ENCODE measurements at regions not wholly inside any gene's neighbourhood (a gene's known extent, or its start where the extent isn't known, plus 50 kb on each side); places are given as distances from the start of the nearest gene placed in this dataset.
"Not testable (repeated sequence)": the region's sequence is repeated elsewhere in the genome, so short reads cannot be mapped to it uniquely, and the experiment has no call there.

- H3K27ac ChIP-seq (ENCODE audit: low read depth, low read length); H3K4me1 ChIP-seq (ENCODE audit: control insufficient read depth in 1 of 2, insufficient read depth in 2 of 2, low read length in 2 of 2); H4K20me1 ChIP-seq (ENCODE audit: insufficient read depth); H3K4me3 ChIP-seq (replicated peaks in 1 of 2; ENCODE audit: low read depth in 1 of 2, low read length in 2 of 2); H3K27me3 ChIP-seq (ENCODE audit: insufficient read depth, low read length); H3K36me3 ChIP-seq (ENCODE audit: control insufficient read depth in 1 of 2, insufficient read depth in 2 of 2, low read length in 2 of 2); CTCF ChIA-PET; H3K9me3 ChIP-seq (ENCODE audit: control insufficient read depth in 1 of 2, insufficient read depth in 1 of 2, low read depth in 1 of 2, low read length in 2 of 2); H2AFZ ChIP-seq (ENCODE audit: low read depth, low read length, poor library complexity, severe bottlenecking); H3K79me2 ChIP-seq (ENCODE audit: insufficient read depth, low read length); H3K4me2 ChIP-seq (ENCODE audit: low read length); RAD21 ChIA-PET (ENCODE audit: low non-redundant PET in 1 of 2, low total read pairs in 2 of 2, uncharacterized antibody in 2 of 2, unreplicated experiment in 2 of 2); H3K9me2 ChIP-seq (ENCODE audit: insufficient read depth); POLR2A ChIA-PET; intact Hi-C loops (cut with micrococcal nuclease); DNase-seq (ENCODE audit: low read depth, low spot score); H3K9ac ChIP-seq (ENCODE audit: low read length); BruUV-seq (replicated peaks); ATAC-seq: not testable (repeated sequence)
These were observed 171.7 kb upstream of the POGK start for GRCh38 chr1:166667600-166667999.

GRCh38 chr1:166671627-166672026, 167.6 kb upstream of the POGK start:
- ChIA-PET RAD21 (ENCODE audit: low non-redundant PET in 1 of 2, low total read pairs in 2 of 2, uncharacterized antibody in 2 of 2, unreplicated experiment in 2 of 2) (no interaction called here), CTCF (no interaction called here), POLR2A (no interaction called here)
- H2AFZ ChIP-seq (ENCODE audit: low read depth, low read length, poor library complexity, severe bottlenecking), result no peak overlapping the region
- H3K4me3 ChIP-seq (replicated peaks in 1 of 2; ENCODE audit: low read depth in 1 of 2, low read length in 2 of 2), result no peak overlapping the region
- H3K9me3 ChIP-seq (ENCODE audit: control insufficient read depth in 1 of 2, insufficient read depth in 1 of 2, low read depth in 1 of 2, low read length in 2 of 2), result no peaks in the 10 kb centered on the region
- BruUV-seq (replicated peaks), result no TSS peak
- H3K9ac ChIP-seq (ENCODE audit: low read length), result no peak overlapping the region
- no peaks in the 10 kb centered on the region for H3K4me1 ChIP-seq (ENCODE audit: control insufficient read depth in 1 of 2, insufficient read depth in 2 of 2, low read length in 2 of 2)
- ATAC-seq, result no peak
- no peak for DNase-seq (ENCODE audit: low read depth, low spot score)
- no peak overlapping the region for H3K27ac ChIP-seq (ENCODE audit: low read depth, low read length)
- intact Hi-C loops (cut with micrococcal nuclease), result no loop called here
- no peaks in the 10 kb centered on the region for H3K79me2 ChIP-seq (ENCODE audit: insufficient read depth, low read length)
- H3K27me3 ChIP-seq (ENCODE audit: insufficient read depth, low read length), result 0 out of 2 replicates have a peak, but pooled peaks cover 3% of the 10 kb centered on the region
- H4K20me1 ChIP-seq (ENCODE audit: insufficient read depth), result no peaks in the 10 kb centered on the region
- no peak overlapping the region for H3K4me2 ChIP-seq (ENCODE audit: low read length)
- H3K36me3 ChIP-seq (ENCODE audit: control insufficient read depth in 1 of 2, insufficient read depth in 2 of 2, low read length in 2 of 2), result no peaks in the 10 kb centered on the region
- no peaks in the 10 kb centered on the region for H3K9me2 ChIP-seq (ENCODE audit: insufficient read depth)
- TF ChIP-seq RAD21 (IDR thresholded peaks at IDR 0.05; ENCODE audit: low read depth), result no peak
- TF ChIP-seq MAX (IDR thresholded peaks at IDR 0.05), result no peak
- no peak for TF ChIP-seq ZNF274 (IDR thresholded peaks at IDR 0.05; ENCODE audit: low read depth, low read length)
- TF ChIP-seq CBX3 (IDR thresholded peaks at IDR 0.05; ENCODE audit: low read depth), result no peak
- TF ChIP-seq FOSL1 (IDR thresholded peaks at IDR 0.05; ENCODE audit: low read depth), result no peak
- TF ChIP-seq POLR2A (IDR thresholded peaks at IDR 0.05; ENCODE audit: borderline replicate concordance, extremely low read depth, insufficient read depth, insufficient read length), result no peak
- TF ChIP-seq REST (IDR thresholded peaks at IDR 0.05; ENCODE audit: low read depth), result no peak
- TF ChIP-seq SP1 (IDR thresholded peaks at IDR 0.05; ENCODE audit: low read depth), result no peak
- TF ChIP-seq JUND (IDR thresholded peaks at IDR 0.05), result no peak
- TF ChIP-seq POLR2AphosphoS5 (IDR thresholded peaks at IDR 0.05; ENCODE audit: low read depth, low read length), result no peak
- no peak for TF ChIP-seq ZBTB33 (IDR thresholded peaks at IDR 0.05; ENCODE audit: extremely low read depth, insufficient replicate concordance, low read length)
- TF ChIP-seq CTCF (IDR thresholded peaks at IDR 0.05 in 2 of 3, conservative IDR thresholded peaks at IDR 0.05 in 1 of 3; ENCODE audit: borderline replicate concordance in 1 of 3, insufficient read depth in 1 of 3, low read depth in 2 of 3, low read length in 2 of 3), result no peak
- no peak for TF ChIP-seq SIN3A (IDR thresholded peaks at IDR 0.05; ENCODE audit: low read depth)
- TF ChIP-seq SRF (IDR thresholded peaks at IDR 0.05; ENCODE audit: low read depth), result no peak
